Activated CD4-positive, alpha-beta T cell treated with anti-CD3 and anti-CD28 coated beads, Interleukin-2, amount 10 ng/mL, durations not matched to agents 7 days and 5 days (primary cell): ENCODE measurements at regions not wholly inside any gene's neighbourhood (a gene's known extent, or its start where the extent isn't known, plus 50 kb on each side); places are given as distances from the start of the nearest gene placed in this dataset.

Source experiments
- CTCF ChIA-PET: fragments of 350-600 bp; sonication (Branson Sonifier 250); formaldehyde crosslinking; loops from one replicate; lab custom pipeline; 2021; ENCODE audit warnings: antibody characterized with exemption; lab: Charles Lee
- POLR2A ChIA-PET: fragments of 350-600 bp; sonication (Branson Sonifier 250); formaldehyde crosslinking; loops from one replicate; lab custom pipeline; 2021; ENCODE audit warnings: antibody characterized with exemption; lab: Charles Lee
- DNase-seq: peaks from one replicate; pipeline ENCODE4 v3.0.0-alpha.2; 2020
- H3K27ac Mint-ChIP-seq: one replicate; pipeline ENCODE4 v1.8.0; 2021; ENCODE audit warnings: mild to moderate bottlenecking, moderate library complexity, mixed read lengths
- H3K27me3 Mint-ChIP-seq: one replicate; pipeline ENCODE4 v1.8.0; 2021; ENCODE audit warnings: mixed read lengths
- H3K36me3 Mint-ChIP-seq: one replicate; pipeline ENCODE4 v1.8.0; 2021; ENCODE audit warnings: low read depth, mixed read lengths
- H3K4me1 Mint-ChIP-seq: one replicate; pipeline ENCODE4 v1.8.0; 2021; ENCODE audit warnings: mixed read lengths
- H3K4me3 Mint-ChIP-seq: one replicate; pipeline ENCODE4 v1.8.0; 2021; ENCODE audit warnings: mild to moderate bottlenecking, moderate library complexity, mixed read lengths
- H3K9me3 Mint-ChIP-seq: one replicate; pipeline ENCODE4 v1.8.0; 2021; ENCODE audit warnings: mixed read lengths

DNA sequence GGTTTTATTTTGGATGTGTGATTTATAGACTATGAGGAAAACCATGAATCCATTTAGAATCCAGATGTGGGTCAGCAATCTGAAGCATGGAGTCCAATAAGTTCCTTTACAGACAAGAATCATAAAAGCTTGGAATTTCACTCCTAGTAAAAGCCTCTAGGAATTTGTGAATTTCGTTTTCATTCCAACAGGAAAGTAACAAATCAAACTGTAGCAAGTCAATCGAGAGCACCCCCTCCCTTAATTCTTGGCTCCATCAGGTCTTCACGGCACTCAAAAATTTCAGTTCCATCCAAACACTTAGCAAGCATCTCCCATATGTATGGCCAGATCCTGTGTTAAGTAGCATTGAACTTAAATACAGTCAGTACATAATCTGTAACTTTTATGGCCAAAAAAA lies 143.6 kb upstream of the POU2AF2 start:
- Mint-ChIP-seq H3K27ac (no peak overlapping the region), H3K36me3 (no peaks in the 10 kb centered on the region), H3K9me3 (no peaks in the 10 kb centered on the region), H3K4me3 (no peak overlapping the region), H3K4me1 (peaks cover 1% of the 10 kb centered on the region), H3K27me3 (peaks cover 24% of the 10 kb centered on the region)
- DNase-seq = no peak
- POLR2A ChIA-PET = no interaction called here
- CTCF ChIA-PET = no interaction called here

DNA sequence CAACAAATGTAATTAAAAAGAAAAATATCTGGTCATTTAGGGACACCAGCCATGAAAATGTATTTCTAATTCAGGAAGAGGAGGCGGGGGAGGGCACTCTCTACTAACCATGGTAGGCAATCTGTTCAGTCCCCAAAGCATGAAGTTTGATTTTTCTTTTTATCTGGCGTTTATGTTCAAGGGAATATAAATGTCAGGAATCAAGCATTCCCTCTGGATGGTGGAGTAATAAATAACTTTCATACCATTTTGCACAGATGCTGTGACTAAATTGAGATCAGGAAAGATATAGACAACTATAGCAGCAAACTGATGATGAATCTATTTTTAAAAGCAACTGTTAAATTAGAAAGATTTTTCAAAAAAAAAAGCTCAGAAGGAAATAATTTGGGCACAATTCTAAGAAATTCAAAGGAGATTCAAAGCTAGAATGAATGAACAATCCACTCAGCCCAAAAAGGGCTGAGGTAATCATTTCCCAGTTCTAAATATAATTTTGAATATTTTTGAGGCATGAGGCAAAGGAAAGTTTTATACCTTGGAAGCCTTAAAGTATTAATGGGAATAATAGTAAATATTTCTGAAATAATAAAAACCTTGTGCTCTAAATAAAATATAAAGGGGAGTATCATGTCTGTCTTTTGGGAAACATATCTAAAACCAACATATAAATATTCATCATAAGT lies 146.4 kb upstream of the POU2AF2 start:
- Mint-ChIP-seq H3K9me3 (no peaks in the 10 kb centered on the region), H3K36me3 (no peaks in the 10 kb centered on the region), H3K27ac (no peak overlapping the region), H3K4me1 (peaks cover 2% of the 10 kb centered on the region), H3K27me3 (peaks cover 20% of the 10 kb centered on the region), H3K4me3 (no peak overlapping the region)
- ChIA-PET CTCF (interaction anchor here (0.6 kb wide), 1 partner anchor 11 kb away, joined by 4 read pairs; no protein-coding TSS in a partner anchor), POLR2A (no interaction called here)
- DNase-seq = no peak

DNA sequence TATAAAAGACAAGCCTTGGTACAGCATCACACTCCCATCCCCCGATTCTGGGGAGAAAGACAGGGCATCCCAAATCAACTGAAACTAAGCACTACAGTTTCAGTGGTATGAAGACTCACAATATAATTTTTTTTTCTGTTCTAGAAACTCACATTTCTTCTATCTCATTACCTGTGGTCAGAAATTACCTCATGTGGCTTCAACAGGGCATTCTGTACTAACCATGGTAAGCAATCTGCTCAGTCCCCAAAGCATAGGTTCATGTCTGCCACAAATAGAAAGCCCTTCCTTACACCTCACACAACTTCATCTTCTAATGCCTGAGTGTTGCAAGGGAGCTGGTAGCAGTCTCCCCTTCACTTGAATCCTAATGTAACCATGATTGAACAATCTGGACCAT lies 147.4 kb upstream of the POU2AF2 start:
- peaks cover 10% of the 10 kb centered on the region for H3K27me3 Mint-ChIP-seq
- ChIA-PET POLR2A (no interaction called here), CTCF (no interaction called here)
- no peak for DNase-seq
- H3K36me3 Mint-ChIP-seq = no peaks in the 10 kb centered on the region
- no peak overlapping the region for H3K4me3 Mint-ChIP-seq
- peaks cover 2% of the 10 kb centered on the region for H3K4me1 Mint-ChIP-seq
- no peaks in the 10 kb centered on the region for H3K9me3 Mint-ChIP-seq
- H3K27ac Mint-ChIP-seq = no peak overlapping the region

DNA sequence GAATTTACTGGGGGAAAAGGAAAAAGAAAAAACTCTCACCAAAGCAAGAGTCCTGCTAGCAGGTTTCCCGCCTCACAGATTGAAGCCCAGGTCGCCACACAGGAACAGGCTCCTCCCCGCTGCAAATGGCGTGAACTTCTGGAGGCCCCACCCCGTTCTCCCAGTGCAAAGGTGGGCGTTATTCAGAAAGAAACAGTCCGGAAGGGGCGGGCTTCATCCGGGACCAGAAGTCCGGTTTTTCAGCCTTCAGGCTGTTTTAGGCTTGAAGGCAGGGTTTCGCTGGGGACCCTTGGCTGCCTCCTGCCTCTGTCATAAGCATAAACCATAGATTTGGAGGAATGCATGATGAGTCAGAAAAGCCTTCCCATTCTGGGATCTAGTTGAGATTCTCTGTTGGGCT lies 148.3 kb upstream of the POU2AF2 start:
- H3K27ac Mint-ChIP-seq = no peak overlapping the region

DNA sequence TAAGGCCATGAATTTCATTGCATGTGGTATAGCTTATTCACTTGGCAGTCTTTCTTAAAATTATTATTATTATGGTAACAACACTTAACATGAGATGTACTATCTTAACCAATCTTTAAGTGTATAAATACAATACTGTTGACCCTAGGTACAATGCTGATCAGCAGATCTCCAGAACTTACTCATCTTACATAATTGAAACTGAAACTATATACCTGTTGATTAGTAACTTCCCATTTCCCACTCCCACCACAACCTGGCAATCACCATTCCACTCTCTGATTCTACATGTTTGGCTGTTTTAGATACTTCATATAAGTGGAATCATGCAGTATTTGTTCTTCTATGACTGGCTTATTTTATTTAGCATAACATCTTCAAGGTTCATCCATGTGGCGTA lies 150.2 kb upstream of the POU2AF2 start:
- peaks cover 7% of the 10 kb centered on the region for H3K27me3 Mint-ChIP-seq
- DNase-seq = no peak
- CTCF ChIA-PET = no interaction called here
- H3K9me3 Mint-ChIP-seq = no peaks in the 10 kb centered on the region
- no peak overlapping the region for H3K4me3 Mint-ChIP-seq
- H3K4me1 Mint-ChIP-seq = peaks cover 2% of the 10 kb centered on the region
- H3K27ac Mint-ChIP-seq = no peak overlapping the region
- no peaks in the 10 kb centered on the region for H3K36me3 Mint-ChIP-seq
- POLR2A ChIA-PET = no interaction called here

More for the DNA sequence above, 148.3 kb upstream of the POU2AF2 start:
- no peak for DNase-seq
- Mint-ChIP-seq H3K9me3 (no peaks in the 10 kb centered on the region), H3K27me3 (peaks cover 8% of the 10 kb centered on the region), H3K36me3 (no peaks in the 10 kb centered on the region), H3K4me1 (peaks cover 2% of the 10 kb centered on the region), H3K4me3 (no peak overlapping the region)
- POLR2A ChIA-PET = no interaction called here
- CTCF ChIA-PET = no interaction called here

DNA sequence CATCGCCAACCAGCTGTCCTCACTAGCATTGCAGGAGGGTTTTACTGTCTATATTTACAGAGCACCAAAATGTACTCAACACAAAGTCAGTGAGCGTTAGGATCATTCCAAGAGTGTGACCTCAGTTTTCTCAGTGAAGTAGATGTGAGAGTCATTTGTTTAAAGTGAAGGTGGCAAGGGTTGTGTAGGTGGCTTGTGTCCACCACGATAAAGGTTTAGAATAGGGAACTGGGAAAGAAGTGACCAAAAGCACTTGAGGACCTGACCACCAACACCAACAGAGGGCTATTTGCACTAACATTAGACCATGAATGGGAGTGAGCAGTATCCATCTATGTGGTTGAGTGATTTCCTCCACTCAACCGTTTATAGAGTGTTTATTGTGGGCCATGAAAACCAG lies 152.5 kb upstream of the POU2AF2 start:
- ChIA-PET CTCF (no interaction called here), POLR2A (no interaction called here)
- no peaks in the 10 kb centered on the region for H3K9me3 Mint-ChIP-seq
- peaks cover 19% of the 10 kb centered on the region for H3K27me3 Mint-ChIP-seq
- H3K4me1 Mint-ChIP-seq = peaks cover 2% of the 10 kb centered on the region
- no peak for DNase-seq
- no peak overlapping the region for H3K27ac Mint-ChIP-seq
- H3K4me3 Mint-ChIP-seq = no peak overlapping the region
- H3K36me3 Mint-ChIP-seq = no peaks in the 10 kb centered on the region

DNA sequence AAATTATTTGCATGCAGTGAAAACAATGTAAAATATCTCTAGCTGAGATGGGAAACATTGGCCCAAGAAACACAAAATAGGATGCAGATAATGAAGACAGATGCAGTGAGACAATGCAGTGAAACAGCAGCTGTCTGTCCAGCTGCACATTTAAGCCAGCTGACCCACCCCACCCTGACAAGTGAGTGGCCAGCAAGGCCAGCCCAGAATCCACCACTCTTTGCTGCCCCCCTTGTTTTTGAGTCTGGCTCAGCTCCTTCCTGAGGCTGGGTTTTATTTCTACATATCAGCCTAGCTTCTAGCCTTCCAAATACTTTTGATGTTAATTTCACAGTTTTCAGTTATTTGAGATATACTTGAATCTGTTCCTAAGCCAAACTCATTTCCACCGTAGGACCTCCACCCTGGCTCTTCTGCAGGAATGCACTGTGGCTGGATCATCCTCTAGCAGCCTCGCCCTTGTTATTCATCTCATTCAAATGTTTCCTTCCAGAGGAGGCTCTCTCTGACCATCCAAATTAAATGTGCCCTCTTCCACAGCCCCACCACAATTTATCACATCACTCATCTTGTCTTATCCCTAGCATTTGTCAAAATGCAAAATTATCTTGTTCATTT lies 154.1 kb upstream of the POU2AF2 start:
- H3K36me3 Mint-ChIP-seq = no peaks in the 10 kb centered on the region

DNA sequence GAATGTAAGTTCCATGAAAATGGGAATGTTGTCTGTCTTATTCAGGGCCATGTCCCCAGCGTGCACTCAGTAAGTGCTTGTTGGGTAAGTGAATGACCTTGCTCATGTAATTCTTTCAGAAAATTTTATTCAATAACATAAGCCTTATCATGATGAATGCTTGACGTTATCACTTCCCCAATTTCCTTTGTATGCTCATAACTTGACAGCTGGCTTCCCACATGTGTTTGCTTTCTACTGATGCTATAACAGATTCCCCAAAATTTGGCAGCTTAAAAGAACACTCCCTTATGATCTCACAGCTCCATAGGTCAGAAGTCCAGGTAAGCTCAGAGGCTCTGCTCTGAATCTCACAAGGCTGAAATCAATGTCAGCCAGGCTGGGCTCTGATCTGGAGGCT lies 155.8 kb upstream of the POU2AF2 start:
- H3K9me3 Mint-ChIP-seq = no peaks in the 10 kb centered on the region
- ChIA-PET CTCF (no interaction called here), POLR2A (no interaction called here)
- H3K27me3 Mint-ChIP-seq = peaks cover 18% of the 10 kb centered on the region
- no peak for DNase-seq
- no peaks in the 10 kb centered on the region for H3K36me3 Mint-ChIP-seq
- no peak overlapping the region for H3K4me3 Mint-ChIP-seq
- no peak overlapping the region for H3K27ac Mint-ChIP-seq
- no peaks in the 10 kb centered on the region for H3K4me1 Mint-ChIP-seq

More for the DNA sequence above, 154.1 kb upstream of the POU2AF2 start:
- ChIA-PET POLR2A (no interaction called here), CTCF (no interaction called here)
- no peaks in the 10 kb centered on the region for H3K9me3 Mint-ChIP-seq
- no peak overlapping the region for H3K27ac Mint-ChIP-seq
- no peak for DNase-seq
- H3K4me1 Mint-ChIP-seq = no peaks in the 10 kb centered on the region
- no peak overlapping the region for H3K4me3 Mint-ChIP-seq
- H3K27me3 Mint-ChIP-seq = peaks cover 18% of the 10 kb centered on the region

DNA sequence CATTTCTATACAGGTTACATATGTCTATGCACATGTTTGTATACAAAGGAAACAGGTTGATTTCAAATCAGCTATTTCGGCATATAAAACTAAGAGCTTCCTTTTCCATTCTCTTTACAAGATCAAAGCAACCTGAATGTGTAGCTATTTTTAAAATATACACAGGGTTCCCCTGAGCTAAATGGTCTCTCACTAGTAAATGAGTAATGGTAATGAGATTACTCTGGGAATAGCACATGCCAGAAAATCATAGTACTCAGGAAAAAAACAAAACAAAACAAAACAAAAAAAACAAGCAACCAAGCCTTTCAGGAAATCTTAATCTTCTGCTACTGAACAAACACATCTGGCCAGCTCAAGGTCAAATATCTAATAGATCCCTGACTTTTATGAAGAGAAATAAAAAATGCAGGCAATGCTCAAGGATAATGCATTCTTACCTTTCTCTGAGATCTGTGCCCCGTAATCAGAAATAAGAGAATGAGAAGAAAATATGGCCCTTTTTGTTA lies 156.6 kb upstream of the POU2AF2 start:
- Mint-ChIP-seq H3K27ac (no peak overlapping the region), H3K4me1 (no peaks in the 10 kb centered on the region), H3K4me3 (no peak overlapping the region), H3K36me3 (no peaks in the 10 kb centered on the region), H3K27me3 (peaks cover 18% of the 10 kb centered on the region), H3K9me3 (no peaks in the 10 kb centered on the region)
- ChIA-PET POLR2A (no interaction called here), CTCF (no interaction called here)
- DNase-seq = no peak

DNA sequence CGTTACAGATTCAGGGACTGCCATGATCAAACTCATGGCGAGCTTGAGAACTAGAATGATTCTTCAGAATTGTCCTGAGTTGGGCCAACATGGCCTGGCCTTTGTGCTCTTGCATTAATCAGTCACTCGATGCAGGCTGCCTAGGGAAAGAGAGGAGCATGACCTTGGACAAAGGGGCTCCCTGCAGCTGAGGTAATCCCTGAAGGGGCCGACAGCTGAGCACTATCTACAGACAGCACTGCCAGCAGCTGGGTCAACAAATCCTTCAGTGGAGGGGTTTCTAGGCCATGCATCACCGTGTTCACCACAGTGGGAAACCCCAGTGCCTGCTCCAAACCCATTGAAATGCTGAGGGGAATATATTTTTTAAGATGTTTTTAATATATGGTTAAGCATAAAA lies 159.5 kb upstream of the POU2AF2 start:
- Mint-ChIP-seq H3K27ac (no peak overlapping the region), H3K36me3 (no peaks in the 10 kb centered on the region), H3K9me3 (no peaks in the 10 kb centered on the region), H3K4me3 (no peak overlapping the region), H3K27me3 (peaks cover 15% of the 10 kb centered on the region), H3K4me1 (no peaks in the 10 kb centered on the region)
- CTCF ChIA-PET = no interaction called here
- POLR2A ChIA-PET = no interaction called here
- DNase-seq = no peak

DNA sequence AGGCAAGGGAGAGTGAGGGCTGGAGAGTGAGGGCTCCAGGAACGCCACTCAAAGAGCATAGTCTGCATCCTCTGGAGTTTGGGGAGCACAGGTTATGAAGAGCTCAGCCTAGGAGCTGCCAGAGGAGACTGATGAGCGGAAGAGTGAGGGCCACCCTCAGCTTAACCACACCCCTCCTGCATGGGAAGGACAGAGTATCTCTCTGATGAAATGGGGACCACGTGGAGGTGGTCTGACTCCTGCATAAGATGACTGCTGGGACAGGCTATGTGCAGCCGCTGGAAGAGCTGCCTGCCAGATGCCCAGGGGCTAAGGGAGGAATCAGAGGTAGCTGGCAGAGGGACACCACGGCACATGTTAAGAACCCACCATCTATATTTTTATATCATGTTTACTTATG lies 162.9 kb upstream of the POU2AF2 start:
- Mint-ChIP-seq H3K27me3 (no peaks in the 10 kb centered on the region), H3K36me3 (no peaks in the 10 kb centered on the region), H3K27ac (no peak overlapping the region), H3K9me3 (no peaks in the 10 kb centered on the region), H3K4me1 (no peaks in the 10 kb centered on the region), H3K4me3 (no peak overlapping the region)
- POLR2A ChIA-PET = no interaction called here
- CTCF ChIA-PET = interaction anchor here (1.1 kb wide), 1 partner anchor 9 kb away, joined by 3 read pairs; no protein-coding TSS in a partner anchor
- no peak for DNase-seq

DNA sequence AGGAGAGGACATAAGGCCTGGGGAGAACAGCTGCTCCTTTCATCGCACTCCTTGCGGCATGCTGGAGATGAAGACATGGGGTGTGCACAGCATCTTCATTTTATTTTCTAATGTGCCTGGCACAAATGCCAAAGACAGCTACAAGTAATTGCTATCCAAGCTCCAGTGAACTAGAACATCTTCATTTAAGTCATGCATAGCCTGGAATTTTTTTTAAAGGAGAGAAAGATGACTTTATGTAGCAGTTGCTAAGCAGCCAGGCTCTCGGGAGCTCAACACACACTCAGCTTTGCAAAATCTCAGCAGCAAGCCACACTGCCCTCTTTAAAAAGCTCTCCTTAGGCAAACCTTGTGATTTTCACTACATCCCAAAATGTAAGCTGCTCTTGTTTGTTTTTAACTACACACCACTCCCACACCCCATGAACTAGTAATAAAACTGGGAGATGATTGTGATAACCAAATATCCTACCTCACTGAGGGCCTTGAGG lies 164.5 kb upstream of the POU2AF2 start:
- Mint-ChIP-seq H3K4me3 (no peak overlapping the region), H3K27me3 (no peaks in the 10 kb centered on the region), H3K9me3 (no peaks in the 10 kb centered on the region), H3K4me1 (no peaks in the 10 kb centered on the region), H3K27ac (no peak overlapping the region), H3K36me3 (no peaks in the 10 kb centered on the region)
- POLR2A ChIA-PET = no interaction called here
- CTCF ChIA-PET = no interaction called here
- DNase-seq = no peak

DNA sequence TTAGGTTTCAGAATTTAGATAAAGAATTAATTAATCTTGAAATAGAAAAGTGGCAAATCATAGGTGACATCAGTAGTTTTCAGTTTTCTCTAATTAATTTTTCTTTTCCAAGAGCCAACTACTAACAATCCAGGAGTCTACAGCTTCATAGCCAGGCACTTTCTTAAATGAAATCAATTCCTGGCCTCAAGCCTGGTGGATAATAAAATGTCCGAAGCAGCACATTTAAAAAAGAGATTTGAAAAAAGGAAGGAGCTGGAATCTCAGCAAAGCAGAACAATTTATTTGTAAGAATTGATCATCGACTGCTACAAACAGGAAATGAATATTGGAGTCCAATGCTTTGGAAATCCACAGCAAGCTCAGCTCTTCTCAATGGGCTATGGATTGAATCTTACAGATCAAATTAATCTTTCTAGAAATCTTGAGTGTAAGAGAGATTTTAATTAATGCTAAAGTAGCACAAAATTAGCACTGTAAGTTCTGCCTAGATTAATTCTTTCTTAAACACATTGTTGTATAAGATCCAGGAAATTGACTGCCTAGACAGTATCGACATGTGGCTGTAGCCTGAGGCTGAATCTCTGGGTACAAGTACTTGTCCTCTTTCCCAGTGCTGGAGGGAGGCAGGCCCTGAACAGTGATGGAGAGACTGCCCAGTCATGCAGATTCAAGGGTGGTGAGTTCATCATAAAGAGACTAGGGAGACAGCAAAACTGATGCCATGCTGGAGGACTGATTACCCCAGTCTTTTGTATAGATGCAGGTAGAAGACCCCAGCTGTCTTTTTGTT lies 167.8 kb upstream of the POU2AF2 start:
- no peak for DNase-seq
- ChIA-PET CTCF (no interaction called here), POLR2A (no interaction called here)
- H3K27me3 Mint-ChIP-seq = no peaks in the 10 kb centered on the region
- H3K4me1 Mint-ChIP-seq = no peaks in the 10 kb centered on the region
- H3K4me3 Mint-ChIP-seq = no peak overlapping the region
- no peaks in the 10 kb centered on the region for H3K36me3 Mint-ChIP-seq
- no peak overlapping the region for H3K27ac Mint-ChIP-seq
- no peaks in the 10 kb centered on the region for H3K9me3 Mint-ChIP-seq
